22Rv1 (cell line): ENCODE measurements at regions not wholly inside any gene's neighbourhood (a gene's known extent, or its start where the extent isn't known, plus 50 kb on each side); places are given as distances from the start of the nearest gene placed in this dataset.

Experiments used
- H3K27ac ChIP-seq: fragments of 450-650 bp; 2 replicates; pipeline ENCODE4 v1.5.1; 2017
- CTCF ChIP-seq: fragments of 450-650 bp; IDR thresholded peaks from 2 replicates; pipeline ENCODE4 v1.5.1; 2017; ENCODE audit warnings: mild to moderate bottlenecking
- ZFX ChIP-seq: fragments of 450-650 bp; IDR thresholded peaks from 2 replicates; pipeline ENCODE4 v1.6.1; 2017; ENCODE audit warnings: antibody characterized with exemption, borderline replicate concordance

- TF ChIP-seq ZFX = no peak
- no peak for TF ChIP-seq CTCF
- H3K27ac ChIP-seq = no peak overlapping the region
These were observed 176.2 kb downstream of the ADGRL4 start for GRCh38 chr1:78830321-78830720.

- no peak for TF ChIP-seq ZFX
- TF ChIP-seq CTCF = no peak
- H3K27ac ChIP-seq = no peak overlapping the region
These were observed 174.7 kb downstream of the ADGRL4 start for GRCh38 chr1:78831731-78832360.

GRCh38 chr1:78833491-78833890 lies 173.0 kb downstream of the ADGRL4 start:
- no peak overlapping the region for H3K27ac ChIP-seq
- TF ChIP-seq CTCF (no peak), ZFX (no peak)

GRCh38 chr1:78834201-78834741 lies 172.3 kb downstream of the ADGRL4 start:
- TF ChIP-seq ZFX (no peak), CTCF (no peak)
- H3K27ac ChIP-seq = no peak overlapping the region

GRCh38 chr1:78836726-78837125 lies 169.8 kb downstream of the ADGRL4 start:
- no peak for TF ChIP-seq ZFX
- TF ChIP-seq CTCF = no peak
- H3K27ac ChIP-seq = no peak overlapping the region

- no peak overlapping the region for H3K27ac ChIP-seq
- TF ChIP-seq CTCF = peak; percentile 74
- TF ChIP-seq ZFX = no peak
These were observed 166.7 kb downstream of the ADGRL4 start for GRCh38 chr1:78839704-78840277.
